AG04449 (cell line): ENCODE measurements at regions not wholly inside any gene's neighbourhood (a gene's known extent, or its start where the extent isn't known, plus 50 kb on each side); places are given as distances from the start of the nearest gene placed in this dataset.
"Not testable (repeated sequence)": the region's sequence is repeated elsewhere in the genome, so short reads cannot be mapped to it uniquely, and the experiment has no call there.

ENCODE experiments used
- CTCF ChIA-PET: fragments of 350-600 bp; formaldehyde crosslinking; extraction: SDS; loops from one replicate; lab custom pipeline; 2021; ENCODE audit warnings: antibody characterized with exemption; lab: Yijun Ruan, JAX
- POLR2A ChIA-PET: fragments of 400-600, 350-600 bp; formaldehyde crosslinking; extraction: SDS; loops from one replicate; lab custom pipeline; 2020; ENCODE audit warnings: antibody characterized with exemption, inconsistent platforms; lab: Yijun Ruan, JAX
- DNase-seq: peaks from one replicate; pipeline ENCODE4 v3.0.0-alpha.2; 2010; ENCODE audit warnings: low read depth, low spot score
- H3K4me3 ChIP-seq: 2 replicates; pipeline ENCODE4 v1.5.1; 2011; ENCODE audit warnings: low read depth, mild to moderate bottlenecking, control low read depth, low read length
- TF ChIP-seq, protein P1 (sequence below): IDR thresholded peaks from one replicate; pipeline ENCODE4 v1.5.1; 2011; ENCODE audit warnings: mild to moderate bottlenecking, moderate library complexity, low read length, control low read depth, inconsistent platforms; ENCODE audit not compliant: insufficient read depth; ENCODE audit errors: missing control alignments

- no peak overlapping the region for H3K4me3 ChIP-seq
- ChIA-PET POLR2A (no interaction called here), CTCF (interaction anchor here (0.6 to 2.3 kb wide), 2 partner anchors 13 to 21 kb away, joined by 3 to 9 read pairs; no protein-coding TSS in a partner anchor)
- TF ChIP-seq, protein P1, sequence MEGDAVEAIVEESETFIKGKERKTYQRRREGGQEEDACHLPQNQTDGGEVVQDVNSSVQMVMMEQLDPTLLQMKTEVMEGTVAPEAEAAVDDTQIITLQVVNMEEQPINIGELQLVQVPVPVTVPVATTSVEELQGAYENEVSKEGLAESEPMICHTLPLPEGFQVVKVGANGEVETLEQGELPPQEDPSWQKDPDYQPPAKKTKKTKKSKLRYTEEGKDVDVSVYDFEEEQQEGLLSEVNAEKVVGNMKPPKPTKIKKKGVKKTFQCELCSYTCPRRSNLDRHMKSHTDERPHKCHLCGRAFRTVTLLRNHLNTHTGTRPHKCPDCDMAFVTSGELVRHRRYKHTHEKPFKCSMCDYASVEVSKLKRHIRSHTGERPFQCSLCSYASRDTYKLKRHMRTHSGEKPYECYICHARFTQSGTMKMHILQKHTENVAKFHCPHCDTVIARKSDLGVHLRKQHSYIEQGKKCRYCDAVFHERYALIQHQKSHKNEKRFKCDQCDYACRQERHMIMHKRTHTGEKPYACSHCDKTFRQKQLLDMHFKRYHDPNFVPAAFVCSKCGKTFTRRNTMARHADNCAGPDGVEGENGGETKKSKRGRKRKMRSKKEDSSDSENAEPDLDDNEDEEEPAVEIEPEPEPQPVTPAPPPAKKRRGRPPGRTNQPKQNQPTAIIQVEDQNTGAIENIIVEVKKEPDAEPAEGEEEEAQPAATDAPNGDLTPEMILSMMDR, result peak; percentile 38
- DNase-seq, result no peak
Measured at GRCh38 chr18:40159141-40160017, 1795.7 kb upstream of the PIK3C3 start.

DNA sequence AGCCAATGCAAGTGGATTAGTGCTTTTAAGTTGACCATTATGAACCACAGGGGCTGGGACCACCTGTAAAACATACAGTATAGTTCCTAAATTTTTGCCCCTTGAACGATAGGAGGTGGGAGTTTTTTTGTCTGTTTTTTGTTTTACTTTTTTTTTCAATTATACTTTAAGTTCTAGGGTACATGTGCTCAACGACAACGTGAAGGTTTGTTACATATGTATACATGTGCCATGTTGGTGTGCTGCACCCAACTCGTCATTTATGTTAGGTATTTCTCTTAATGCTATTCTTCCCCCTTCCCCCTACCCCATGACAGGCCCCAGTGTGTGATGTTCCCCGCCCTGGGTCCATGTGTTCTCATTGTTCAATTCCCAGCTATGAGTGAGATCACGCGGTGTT, 1797.9 kb upstream of the PIK3C3 start:
- no peak for DNase-seq

DNA sequence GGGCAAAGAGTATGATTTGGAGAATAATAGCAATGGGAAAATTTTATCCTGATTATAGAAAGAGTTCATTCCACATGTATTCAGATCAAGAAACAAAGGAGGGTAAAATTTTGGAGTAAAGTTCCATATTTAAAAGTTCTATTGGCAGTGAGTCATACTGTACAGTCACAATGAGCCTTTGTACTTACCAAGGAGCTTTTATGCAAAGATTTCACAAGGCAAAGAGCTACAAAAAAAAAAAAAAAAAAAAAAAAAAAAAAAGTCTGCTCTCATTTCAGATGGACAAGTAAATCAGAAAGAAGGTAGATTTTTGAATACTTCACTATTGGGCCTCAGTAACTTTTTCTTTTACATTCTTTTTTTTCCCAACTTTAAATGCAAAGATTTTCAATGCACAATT, 1802.2 kb upstream of the PIK3C3 start:
- TF ChIP-seq, protein P1, result no peak
- DNase-seq, result no peak
- H3K4me3 ChIP-seq, result no peak overlapping the region
- CTCF ChIA-PET, result no interaction called here
- POLR2A ChIA-PET, result no interaction called here

More for the DNA sequence above, 1797.9 kb upstream of the PIK3C3 start:
- POLR2A ChIA-PET, result no interaction called here
- TF ChIP-seq, protein P1, result no peak
- H3K4me3 ChIP-seq, result no peak overlapping the region
- CTCF ChIA-PET, result no interaction called here

DNA sequence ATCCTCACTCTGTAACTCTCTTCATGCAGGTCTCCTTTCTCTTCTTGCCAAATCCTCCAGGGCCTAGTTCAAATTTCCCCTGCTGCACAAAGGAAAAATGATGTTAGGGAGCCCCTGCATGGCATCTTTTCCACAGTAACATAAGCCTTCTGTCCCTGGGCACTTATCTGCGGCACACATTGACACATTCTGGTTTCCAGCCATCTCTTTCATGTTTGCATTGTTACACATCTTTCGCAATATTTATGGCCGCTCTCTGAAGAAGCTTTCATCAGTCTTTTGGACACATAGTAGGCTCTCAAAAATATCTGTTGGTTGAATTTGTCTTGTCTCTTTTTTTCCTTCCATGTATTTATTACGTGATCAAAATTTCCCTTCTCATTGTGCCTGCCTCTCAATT, 1806.1 kb upstream of the PIK3C3 start:
- no peak overlapping the region for H3K4me3 ChIP-seq
- POLR2A ChIA-PET, result no interaction called here
- TF ChIP-seq, protein P1, result no peak
- CTCF ChIA-PET, result no interaction called here
- DNase-seq, result no peak

DNA sequence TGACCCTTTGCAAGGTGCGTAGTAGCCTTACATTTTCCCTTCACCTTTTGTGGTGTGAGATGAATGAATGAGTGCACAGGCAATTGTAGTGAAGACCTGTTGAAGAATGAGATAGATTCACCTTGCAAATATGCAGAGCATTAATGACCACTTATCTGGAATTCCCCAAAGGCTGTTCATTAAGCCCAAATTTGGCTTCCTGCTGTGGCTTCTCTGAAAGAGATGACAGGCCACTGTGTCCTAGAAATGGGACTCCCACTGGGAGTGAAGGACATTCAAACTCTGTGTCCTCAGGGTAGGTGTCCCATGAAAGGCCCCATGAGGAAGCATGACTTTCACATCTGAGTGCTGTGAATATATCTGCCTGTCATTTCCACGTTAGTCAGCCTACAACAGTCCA, 1821.8 kb upstream of the PIK3C3 start:
- POLR2A ChIA-PET, result no interaction called here

DNA sequence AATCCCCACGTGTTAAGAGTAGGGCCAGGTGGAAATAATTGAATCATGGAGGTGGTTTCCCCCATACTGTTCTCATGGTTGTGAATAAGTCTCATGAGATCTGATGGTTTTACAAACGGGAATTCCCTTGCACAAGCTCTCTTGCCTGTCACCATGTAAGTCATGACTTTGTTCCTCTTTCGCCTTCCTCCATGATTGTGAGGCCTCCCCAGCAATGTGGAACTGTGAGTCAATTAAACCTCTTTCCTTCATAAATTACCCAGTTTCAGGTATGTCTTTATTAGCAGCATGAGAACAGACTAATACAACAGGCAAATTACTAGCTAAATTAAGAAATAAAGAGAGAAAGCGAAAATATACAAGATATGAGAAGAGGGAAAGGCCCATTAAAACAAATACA, 1822.6 kb upstream of the PIK3C3 start:
- CTCF ChIA-PET, H3K4me3 ChIP-seq, POLR2A ChIA-PET, DNase-seq: not testable (repeated sequence)

More for the DNA sequence above, 1821.8 kb upstream of the PIK3C3 start:
- TF ChIP-seq, protein P1, result no peak
- H3K4me3 ChIP-seq, result no peak overlapping the region
- CTCF ChIA-PET, result no interaction called here
- no peak for DNase-seq

DNA sequence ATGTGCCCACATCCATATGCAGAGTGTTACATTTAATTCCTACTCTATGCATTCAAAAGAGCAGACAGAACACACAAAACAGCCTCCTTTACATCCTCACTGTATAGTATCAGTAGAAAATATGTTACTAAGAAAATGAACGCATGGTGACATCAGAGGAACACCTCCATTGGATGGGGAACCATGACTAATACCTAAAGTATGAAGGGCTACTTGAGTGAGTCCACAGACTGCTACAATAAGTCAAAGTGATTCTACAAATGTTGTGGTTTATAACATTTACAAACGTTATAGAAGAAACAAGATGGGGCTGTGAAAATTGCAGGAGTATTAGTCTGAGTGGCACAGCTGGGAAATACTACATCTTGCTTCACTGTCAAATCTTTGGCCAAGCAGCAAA, 1830.9 kb upstream of the PIK3C3 start:
- CTCF ChIA-PET, result no interaction called here
- POLR2A ChIA-PET, result no interaction called here
- H3K4me3 ChIP-seq, result no peak overlapping the region
- TF ChIP-seq, protein P1, result no peak
- DNase-seq, result no peak
